ENCODE measurements at regions not wholly inside any gene's neighbourhood (a gene's known extent, or its start where the extent isn't known, plus 50 kb on each side); places are given as distances from the start of the nearest gene placed in this dataset.

- Histone ChIP-seq H3K27ac (ENCODE audit: low read length) (no peak overlapping the region), H3K4me2 (ENCODE audit: low read length) (no peak overlapping the region), H3K9me2 (ENCODE audit: insufficient read depth, low read length) (no peaks in the 10 kb centered on the region), H4K20me1 (ENCODE audit: insufficient read depth) (no peaks in the 10 kb centered on the region), H3K9me3 (ENCODE audit: low read length) (no peaks in the 10 kb centered on the region), H3F3A (ENCODE audit: insufficient read depth, low read length, poor library complexity, severe bottlenecking) (no peaks in the 10 kb centered on the region), H3K9ac (ENCODE audit: low read length) (no peak overlapping the region), H3K36me3 (ENCODE audit: insufficient read depth, low read length) (no peaks in the 10 kb centered on the region), H3K79me2 (replicated peaks; ENCODE audit: insufficient read depth, low read length) (no peaks in the 10 kb centered on the region), H3K27me3 (ENCODE audit: insufficient read depth, low read depth, low read length) (no peaks in the 10 kb centered on the region), H3K4me3 (ENCODE audit: low read length) (no peak overlapping the region), H2AFZ (ENCODE audit: low read depth, low read length) (no peak overlapping the region)
- no peak for TF ChIP-seq POLR2AphosphoS5 (IDR thresholded peaks at IDR 0.05)
- TF ChIP-seq TAF1 (IDR thresholded peaks at IDR 0.05; ENCODE audit: low read depth) = no peak
- no peak for TF ChIP-seq MXI1 (conservative IDR thresholded peaks at IDR 0.05; ENCODE audit: poor library complexity, severe bottlenecking)
- TF ChIP-seq RAD21 (conservative IDR thresholded peaks at IDR 0.05) = peak; percentile 41
- peak; percentile 44 for TF ChIP-seq CTCF (IDR thresholded peaks at IDR 0.05; ENCODE audit: poor library complexity, severe bottlenecking)
- TF ChIP-seq SMC3 (conservative IDR thresholded peaks at IDR 0.05; ENCODE audit: poor library complexity) = peak; percentile 52
These were observed 56.6 kb upstream of the CHRDL1 start for GRCh38 chrX:110852180-110852579.

GRCh38 chrX:110851780-110852179, 56.2 kb upstream of the CHRDL1 start:
- H3K9me3 ChIP-seq (ENCODE audit: low read length) = no peaks in the 10 kb centered on the region
- H3K4me2 ChIP-seq (ENCODE audit: low read length) = no peak overlapping the region
- no peaks in the 10 kb centered on the region for H3F3A ChIP-seq (ENCODE audit: insufficient read depth, low read length, poor library complexity, severe bottlenecking)
- no peak overlapping the region for H3K4me3 ChIP-seq (ENCODE audit: low read length)
- no peaks in the 10 kb centered on the region for H3K9me2 ChIP-seq (ENCODE audit: insufficient read depth, low read length)
- H3K27ac ChIP-seq (ENCODE audit: low read length) = no peak overlapping the region
- H3K79me2 ChIP-seq (replicated peaks; ENCODE audit: insufficient read depth, low read length) = no peaks in the 10 kb centered on the region
- no peaks in the 10 kb centered on the region for H4K20me1 ChIP-seq (ENCODE audit: insufficient read depth)
- no peaks in the 10 kb centered on the region for H3K36me3 ChIP-seq (ENCODE audit: insufficient read depth, low read length)
- H3K9ac ChIP-seq (ENCODE audit: low read length) = no peak overlapping the region
- TF ChIP-seq SMC3 (conservative IDR thresholded peaks at IDR 0.05; ENCODE audit: poor library complexity) (no peak), CTCF (IDR thresholded peaks at IDR 0.05; ENCODE audit: poor library complexity, severe bottlenecking) (no peak), RAD21 (conservative IDR thresholded peaks at IDR 0.05) (no peak), REST (IDR thresholded peaks at IDR 0.05; ENCODE audit: borderline replicate concordance) (no peak), TAF1 (IDR thresholded peaks at IDR 0.05; ENCODE audit: low read depth) (no peak), POLR2AphosphoS5 (IDR thresholded peaks at IDR 0.05) (no peak), MXI1 (conservative IDR thresholded peaks at IDR 0.05; ENCODE audit: poor library complexity, severe bottlenecking) (no peak), EZH2 (IDR thresholded peaks at IDR 0.05; ENCODE audit: borderline replicate concordance, insufficient read depth, low read length, poor library complexity, severe bottlenecking) (no peak), EP300 (conservative IDR thresholded peaks at IDR 0.05; ENCODE audit: poor library complexity, severe bottlenecking) (no peak)
- no peak overlapping the region for H2AFZ ChIP-seq (ENCODE audit: low read depth, low read length)
- no peaks in the 10 kb centered on the region for H3K27me3 ChIP-seq (ENCODE audit: insufficient read depth, low read depth, low read length)

Measured in neural cell (in vitro differentiated cells).